Liver (tissue), 8 donors: ENCODE measurements at regions not wholly inside any gene's neighbourhood (a gene's known extent, or its start where the extent isn't known, plus 50 kb on each side); places are given as distances from the start of the nearest gene placed in this dataset.

ENCODE experiments used
- DNase-seq: peaks from one replicate; pipeline ENCODE4 v3.0.0-alpha.2; 2017; ENCODE audit warnings: low spot score
- H3K27ac ChIP-seq, 2 donors: one replicate each; pipeline ENCODE4 v1.7.0; 2013; ENCODE audit warnings: inconsistent platforms in 2 of 2, low read length in 2 of 2, control low read depth in 1 of 2, low read depth in 1 of 2, mild to moderate bottlenecking in 1 of 2
- H3K27me3 ChIP-seq, 4 donors: one replicate each; pipeline versions ENCODE4 v1.6.1 to v1.7.0; 2013; ENCODE audit warnings: low read length in 3 of 4, inconsistent platforms in 1 of 4, mild to moderate bottlenecking in 1 of 4, moderate library complexity in 1 of 4; ENCODE audit not compliant: control insufficient read depth in 4 of 4, insufficient read depth in 4 of 4
- H3K36me3 ChIP-seq, 4 donors: one replicate each; pipeline versions ENCODE4 v1.6.1 to v1.7.0; 2013; ENCODE audit warnings: low read length in 3 of 4, mild to moderate bottlenecking in 3 of 4, low read depth in 1 of 4, moderate library complexity in 1 of 4; ENCODE audit not compliant: control insufficient read depth in 4 of 4, insufficient read depth in 3 of 4
- H3K4me1 ChIP-seq, 4 donors: one replicate each; pipeline versions ENCODE4 v1.6.1 to v1.7.0; 2013; ENCODE audit warnings: low read length in 3 of 4, mild to moderate bottlenecking in 3 of 4, moderate library complexity in 1 of 4; ENCODE audit not compliant: control insufficient read depth in 4 of 4, insufficient read depth in 4 of 4
- H3K4me3 ChIP-seq, 3 donors: one replicate each; pipeline versions ENCODE4 v1.6.1 to v1.7.0; 2013; ENCODE audit warnings: low read length in 3 of 3, control low read depth in 1 of 3, low read depth in 1 of 3, mild to moderate bottlenecking in 1 of 3
- H3K9ac ChIP-seq, 2 donors: one replicate each; pipeline ENCODE4 v1.7.0; 2013; ENCODE audit warnings: low read length in 2 of 2, mild to moderate bottlenecking in 2 of 2, moderate library complexity in 2 of 2, control low read depth in 1 of 2, low read depth in 1 of 2
- H3K9me3 ChIP-seq, 4 donors: one replicate each; pipeline versions ENCODE4 v1.6.1 to v1.7.0; 2013; ENCODE audit warnings: low read length in 3 of 4; ENCODE audit not compliant: control insufficient read depth in 4 of 4
- ATF3 ChIP-seq: IDR thresholded peaks from 2 replicates; pipeline ENCODE4 v1.6.1; 2016; ENCODE audit warnings: antibody characterized with exemption
- CTCF ChIP-seq: fragments of 150-350 bp; IDR thresholded peaks from 2 replicates; pipeline ENCODE4 v1.5.1; 2017; ENCODE audit warnings: improper control_type of control experiment, low read depth, low read length; ENCODE audit not compliant: missing input control
- EGR1 ChIP-seq, 2 donors: IDR thresholded peaks; 2 replicates each; pipeline ENCODE4 v1.6.1; 2016 to 2018; ENCODE audit warnings: antibody characterized with exemption in 2 of 2, low read depth in 2 of 2
- FOXA1 ChIP-seq: IDR thresholded peaks from 2 replicates; pipeline ENCODE4 v1.6.1; 2016; ENCODE audit warnings: antibody characterized with exemption
- FOXA2 ChIP-seq: IDR thresholded peaks from 2 replicates; pipeline ENCODE4 v1.6.1; 2016; ENCODE audit warnings: antibody characterized with exemption
- GABPA ChIP-seq, 2 donors: IDR thresholded peaks in 1 of 2; conservative IDR thresholded peaks in 1 of 2; 2 replicates each; pipeline ENCODE4 v1.6.1; 2016; ENCODE audit warnings: antibody characterized with exemption in 2 of 2, mild to moderate bottlenecking in 1 of 2, moderate library complexity in 1 of 2
- HNF4A ChIP-seq, 2 donors: conservative IDR thresholded peaks; 2 replicates each; pipeline ENCODE4 v1.6.1; 2016; ENCODE audit warnings: antibody characterized with exemption in 2 of 2, mild to moderate bottlenecking in 2 of 2
- HNF4G ChIP-seq: IDR thresholded peaks from 2 replicates; pipeline ENCODE4 v1.6.1; 2016; ENCODE audit warnings: antibody characterized with exemption
- JUND ChIP-seq, 2 donors: IDR thresholded peaks; 2 replicates each; pipeline ENCODE4 v1.6.1; 2016; ENCODE audit warnings: antibody characterized with exemption in 2 of 2
- MAX ChIP-seq: IDR thresholded peaks from 2 replicates; pipeline ENCODE4 v1.6.1; 2016; ENCODE audit warnings: antibody characterized with exemption
- NR2F2 ChIP-seq: IDR thresholded peaks from 2 replicates; pipeline ENCODE4 v1.6.1; 2016; ENCODE audit warnings: antibody characterized with exemption
- RAD21 ChIP-seq, 2 donors: IDR thresholded peaks; 2 replicates each; pipeline ENCODE4 v1.6.1; 2016; ENCODE audit warnings: antibody characterized with exemption in 2 of 2, mild to moderate bottlenecking in 2 of 2
- REST ChIP-seq: IDR thresholded peaks from 2 replicates; pipeline ENCODE4 v1.6.1; 2016; ENCODE audit warnings: antibody characterized with exemption, mild to moderate bottlenecking
- RXRA ChIP-seq, 2 donors: IDR thresholded peaks; 2 replicates each; pipeline ENCODE4 v1.6.1; 2017 to 2018; ENCODE audit warnings: antibody characterized with exemption in 2 of 2, mild to moderate bottlenecking in 1 of 2
- SP1 ChIP-seq: IDR thresholded peaks from 2 replicates; pipeline ENCODE4 v1.6.1; 2018; ENCODE audit warnings: antibody characterized with exemption, mild to moderate bottlenecking
- TAF1 ChIP-seq: conservative IDR thresholded peaks from 2 replicates; pipeline ENCODE4 v1.6.1; 2016; ENCODE audit warnings: antibody characterized with exemption, mild to moderate bottlenecking
- YY1 ChIP-seq: IDR thresholded peaks from 2 replicates; pipeline ENCODE4 v1.6.1; 2016; ENCODE audit warnings: antibody characterized with exemption, mild to moderate bottlenecking
- ZBTB33 ChIP-seq: IDR thresholded peaks from 2 replicates; pipeline ENCODE4 v1.6.1; 2016; ENCODE audit warnings: antibody characterized with exemption
- WGBS: extraction: QIAGEN DNeasy Blood & Tissue Kit; methylation state at CpG from one replicate; pipeline ENCODE4 v1.1.7; 2013; 5-methylcytosine and 5-hydroxymethylcytosine counted together
- donor health status: healthy.
- donor health status: healthy.
- donor health status: healthy.
- donor health status: healthy.
- donor health status: healthy.

- 89% methylated on average over 13 of the region's 13 CpGs for WGBS
- DNase-seq = no peak
These were observed 77.5 kb downstream of the CRLF2 start for GRCh38 chrX:1134976-1135375.

More at GRCh38 chrX:1134976-1135375, 77.5 kb downstream of the CRLF2 start:
- Histone ChIP-seq H3K4me3 (no peak overlapping the region), H3K27me3 (no peaks in the 10 kb centered on the region), H3K4me1 (no peaks in the 10 kb centered on the region), H3K36me3 (no peaks in the 10 kb centered on the region), H3K27ac (no peak overlapping the region), H3K9me3 (peaks cover 0 to 3% (median under 1%) of the 10 kb centered on the region in 4 donors), H3K9ac (no peak overlapping the region)
- TF ChIP-seq GABPA (IDR thresholded peaks at IDR 0.05 in 1 of 2, conservative IDR thresholded peaks at IDR 0.05 in 1 of 2) (no peak), ZBTB33 (no peak), CTCF (no peak), NR2F2 (no peak), MAX (no peak), FOXA2 (no peak), RXRA (IDR thresholded peaks at IDR 0.05) (no peak), SP1 (no peak), EGR1 (IDR thresholded peaks at IDR 0.05; ENCODE audit: low read depth in 2 of 2) (no peak), HNF4A (conservative IDR thresholded peaks at IDR 0.05) (no peak), JUND (IDR thresholded peaks at IDR 0.05) (no peak), FOXA1 (no peak), RAD21 (IDR thresholded peaks at IDR 0.05) (no peak), REST (no peak), TAF1 (no peak), YY1 (no peak), ATF3 (no peak), HNF4G (no peak)
